ENCODE measurements at regions not wholly inside any gene's neighbourhood (a gene's known extent, or its start where the extent isn't known, plus 50 kb on each side); places are given as distances from the start of the nearest gene placed in this dataset.

- Histone ChIP-seq H3K9me3 (ENCODE audit: control insufficient read depth in 2 of 2, insufficient read depth in 1 of 2, low read depth in 1 of 2, low read length in 1 of 2) (no peaks in the 10 kb centered on the region), H3K27me3 (ENCODE audit: control insufficient read depth in 1 of 2, insufficient read depth in 2 of 2, low read length in 2 of 2) (no peaks in the 10 kb centered on the region), H3K27ac (ENCODE audit: low read depth in 2 of 2, low read length in 1 of 2) (no peak overlapping the region), H3K4me1 (ENCODE audit: control insufficient read depth in 2 of 2, insufficient read depth in 2 of 2, low read length in 1 of 2) (no peaks in the 10 kb centered on the region), H3K36me3 (ENCODE audit: control insufficient read depth in 2 of 2, insufficient read depth in 2 of 2, low read length in 1 of 2) (no peaks in the 10 kb centered on the region), H3K4me3 (ENCODE audit: low read depth in 1 of 2, low read length in 2 of 2) (no peak overlapping the region)
- 28 to 38% methylated on average over 10 of the region's 10 CpGs for WGBS, 2 donors
Observed at GRCh38 chr5:124599028-124599973, 147.1 kb downstream of the ZNF608 start.

GRCh38 chr5:124596595-124597421 lies 149.6 kb downstream of the ZNF608 start:
- Histone ChIP-seq H3K27ac (ENCODE audit: low read depth in 2 of 2, low read length in 1 of 2) (no peak overlapping the region), H3K4me3 (ENCODE audit: low read depth in 1 of 2, low read length in 2 of 2) (no peak overlapping the region), H3K9me3 (ENCODE audit: control insufficient read depth in 2 of 2, insufficient read depth in 1 of 2, low read depth in 1 of 2, low read length in 1 of 2) (no peaks in the 10 kb centered on the region), H3K36me3 (ENCODE audit: control insufficient read depth in 2 of 2, insufficient read depth in 2 of 2, low read length in 1 of 2) (no peaks in the 10 kb centered on the region), H3K27me3 (ENCODE audit: control insufficient read depth in 1 of 2, insufficient read depth in 2 of 2, low read length in 2 of 2) (no peaks in the 10 kb centered on the region), H3K4me1 (ENCODE audit: control insufficient read depth in 2 of 2, insufficient read depth in 2 of 2, low read length in 1 of 2) (no peaks in the 10 kb centered on the region)
- 36 to 44% methylated on average over 5 of the region's 5 CpGs for WGBS, 2 donors

GRCh38 chr5:124593952-124594351 lies 152.5 kb downstream of the ZNF608 start:
- WGBS, 2 donors, result 74 to 88% methylated on average over 1 of the region's 1 CpG
- no peaks in the 10 kb centered on the region for H3K9me3 ChIP-seq (ENCODE audit: control insufficient read depth in 2 of 2, insufficient read depth in 1 of 2, low read depth in 1 of 2, low read length in 1 of 2)
- H3K27me3 ChIP-seq (ENCODE audit: control insufficient read depth in 1 of 2, insufficient read depth in 2 of 2, low read length in 2 of 2), result no peaks in the 10 kb centered on the region
- H3K4me1 ChIP-seq (ENCODE audit: control insufficient read depth in 2 of 2, insufficient read depth in 2 of 2, low read length in 1 of 2), result no peaks in the 10 kb centered on the region
- no peaks in the 10 kb centered on the region for H3K36me3 ChIP-seq (ENCODE audit: control insufficient read depth in 2 of 2, insufficient read depth in 2 of 2, low read length in 1 of 2)
- no peak overlapping the region for H3K27ac ChIP-seq (ENCODE audit: low read depth in 2 of 2, low read length in 1 of 2)
- no peak overlapping the region for H3K4me3 ChIP-seq (ENCODE audit: low read depth in 1 of 2, low read length in 2 of 2)

- H3K4me1 ChIP-seq (ENCODE audit: control insufficient read depth in 2 of 2, insufficient read depth in 2 of 2, low read length in 1 of 2), result no peaks in the 10 kb centered on the region
- no peaks in the 10 kb centered on the region for H3K36me3 ChIP-seq (ENCODE audit: control insufficient read depth in 2 of 2, insufficient read depth in 2 of 2, low read length in 1 of 2)
- WGBS, 2 donors, result 94 to 95% methylated on average over 2 of the region's 2 CpGs
- no peak overlapping the region for H3K27ac ChIP-seq (ENCODE audit: low read depth in 2 of 2, low read length in 1 of 2)
- no peaks in the 10 kb centered on the region for H3K9me3 ChIP-seq (ENCODE audit: control insufficient read depth in 2 of 2, insufficient read depth in 1 of 2, low read depth in 1 of 2, low read length in 1 of 2)
- H3K4me3 ChIP-seq (ENCODE audit: low read depth in 1 of 2, low read length in 2 of 2), result no peak overlapping the region
- no peaks in the 10 kb centered on the region for H3K27me3 ChIP-seq (ENCODE audit: control insufficient read depth in 1 of 2, insufficient read depth in 2 of 2, low read length in 2 of 2)
Observed at GRCh38 chr5:124592891-124593290, 153.5 kb downstream of the ZNF608 start.

GRCh38 chr5:124591583-124591982 lies 154.9 kb downstream of the ZNF608 start:
- H3K27me3 ChIP-seq (ENCODE audit: control insufficient read depth in 1 of 2, insufficient read depth in 2 of 2, low read length in 2 of 2), result no peaks in the 10 kb centered on the region
- 97 to 99% methylated on average over 5 of the region's 5 CpGs for WGBS, 2 donors
- no peaks in the 10 kb centered on the region for H3K9me3 ChIP-seq (ENCODE audit: control insufficient read depth in 2 of 2, insufficient read depth in 1 of 2, low read depth in 1 of 2, low read length in 1 of 2)

GRCh38 chr5:124590686-124591085 lies 155.8 kb downstream of the ZNF608 start:
- Histone ChIP-seq H3K27me3 (ENCODE audit: control insufficient read depth in 1 of 2, insufficient read depth in 2 of 2, low read length in 2 of 2) (no peaks in the 10 kb centered on the region), H3K27ac (ENCODE audit: low read depth in 2 of 2, low read length in 1 of 2) (no peak overlapping the region), H3K36me3 (ENCODE audit: control insufficient read depth in 2 of 2, insufficient read depth in 2 of 2, low read length in 1 of 2) (no peaks in the 10 kb centered on the region), H3K4me1 (ENCODE audit: control insufficient read depth in 2 of 2, insufficient read depth in 2 of 2, low read length in 1 of 2) (no peaks in the 10 kb centered on the region), H3K4me3 (ENCODE audit: low read depth in 1 of 2, low read length in 2 of 2) (no peak overlapping the region), H3K9me3 (ENCODE audit: control insufficient read depth in 2 of 2, insufficient read depth in 1 of 2, low read depth in 1 of 2, low read length in 1 of 2) (no peaks in the 10 kb centered on the region)
- WGBS, 2 donors, result 92 to 100% methylated on average over 1 of the region's 1 CpG

More at GRCh38 chr5:124591583-124591982, 154.9 kb downstream of the ZNF608 start:
- Histone ChIP-seq H3K27ac (ENCODE audit: low read depth in 2 of 2, low read length in 1 of 2) (no peak overlapping the region), H3K4me1 (ENCODE audit: control insufficient read depth in 2 of 2, insufficient read depth in 2 of 2, low read length in 1 of 2) (no peaks in the 10 kb centered on the region), H3K36me3 (ENCODE audit: control insufficient read depth in 2 of 2, insufficient read depth in 2 of 2, low read length in 1 of 2) (no peaks in the 10 kb centered on the region), H3K4me3 (ENCODE audit: low read depth in 1 of 2, low read length in 2 of 2) (no peak overlapping the region)

- Histone ChIP-seq H3K4me3 (ENCODE audit: low read depth in 1 of 2, low read length in 2 of 2) (no peak overlapping the region), H3K27ac (ENCODE audit: low read depth in 2 of 2, low read length in 1 of 2) (no peak overlapping the region), H3K4me1 (ENCODE audit: control insufficient read depth in 2 of 2, insufficient read depth in 2 of 2, low read length in 1 of 2) (no peaks in the 10 kb centered on the region), H3K27me3 (ENCODE audit: control insufficient read depth in 1 of 2, insufficient read depth in 2 of 2, low read length in 2 of 2) (no peaks in the 10 kb centered on the region), H3K36me3 (ENCODE audit: control insufficient read depth in 2 of 2, insufficient read depth in 2 of 2, low read length in 1 of 2) (no peaks in the 10 kb centered on the region), H3K9me3 (ENCODE audit: control insufficient read depth in 2 of 2, insufficient read depth in 1 of 2, low read depth in 1 of 2, low read length in 1 of 2) (peaks cover 0 to 2% of the 10 kb centered on the region in 2 donors)
- WGBS, 2 donors, result 82 to 88% methylated on average over 4 of the region's 4 CpGs
Observed at GRCh38 chr5:124587280-124587679, 159.2 kb downstream of the ZNF608 start.

- no peak overlapping the region for H3K27ac ChIP-seq (ENCODE audit: low read depth in 2 of 2, low read length in 1 of 2)
- H3K9me3 ChIP-seq (ENCODE audit: control insufficient read depth in 2 of 2, insufficient read depth in 1 of 2, low read depth in 1 of 2, low read length in 1 of 2), result peaks cover 0 to 2% of the 10 kb centered on the region in 2 donors
- no peak overlapping the region for H3K4me3 ChIP-seq (ENCODE audit: low read depth in 1 of 2, low read length in 2 of 2)
- WGBS, 2 donors, result 90 to 93% methylated on average over 4 of the region's 4 CpGs
- no peaks in the 10 kb centered on the region for H3K27me3 ChIP-seq (ENCODE audit: control insufficient read depth in 1 of 2, insufficient read depth in 2 of 2, low read length in 2 of 2)
- no peaks in the 10 kb centered on the region for H3K36me3 ChIP-seq (ENCODE audit: control insufficient read depth in 2 of 2, insufficient read depth in 2 of 2, low read length in 1 of 2)
- no peaks in the 10 kb centered on the region for H3K4me1 ChIP-seq (ENCODE audit: control insufficient read depth in 2 of 2, insufficient read depth in 2 of 2, low read length in 1 of 2)
Observed at GRCh38 chr5:124584991-124585715, 161.3 kb downstream of the ZNF608 start.

All from esophagus (tissue), 2 donors.